PC-3 (cell line): ENCODE measurements at regions not wholly inside any gene's neighbourhood (a gene's known extent, or its start where the extent isn't known, plus 50 kb on each side); places are given as distances from the start of the nearest gene placed in this dataset.

Experiments
- EZH2phosphoT487 ChIP-seq: fragments of 300-600 bp; sonication (generic); IDR thresholded peaks from 2 replicates; pipeline ENCODE4 v1.6.1; 2018; ENCODE audit warnings: mild to moderate bottlenecking, antibody characterized with exemption, low read length, borderline replicate concordance
- TF ChIP-seq, protein P1 (sequence below): fragments of 300-600 bp; sonication (generic); conservative IDR thresholded peaks from 2 replicates; pipeline ENCODE4 v1.5.1; 2017; ENCODE audit warnings: antibody characterized with exemption, low read depth, mild to moderate bottlenecking, low read length

DNA sequence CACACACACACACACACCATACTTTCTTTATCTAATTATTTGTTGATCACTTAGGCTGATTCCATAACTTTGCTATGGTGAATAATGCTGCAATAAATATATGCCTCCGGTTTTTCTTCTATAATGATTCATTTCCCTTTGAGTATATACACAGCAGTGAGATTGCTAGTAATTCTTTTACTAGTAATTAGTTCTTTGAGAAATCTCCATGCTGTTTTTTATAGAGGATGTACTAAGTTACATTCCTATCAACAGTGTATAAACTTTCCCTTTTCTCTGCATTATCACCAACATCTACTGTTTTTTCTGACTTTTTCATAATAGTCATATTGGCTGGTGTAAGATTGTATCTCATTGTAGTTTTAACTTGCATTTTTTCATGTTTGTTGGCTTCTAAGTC is 1405.1 kb downstream of the PCDH9 start:
- TF ChIP-seq, protein P1, sequence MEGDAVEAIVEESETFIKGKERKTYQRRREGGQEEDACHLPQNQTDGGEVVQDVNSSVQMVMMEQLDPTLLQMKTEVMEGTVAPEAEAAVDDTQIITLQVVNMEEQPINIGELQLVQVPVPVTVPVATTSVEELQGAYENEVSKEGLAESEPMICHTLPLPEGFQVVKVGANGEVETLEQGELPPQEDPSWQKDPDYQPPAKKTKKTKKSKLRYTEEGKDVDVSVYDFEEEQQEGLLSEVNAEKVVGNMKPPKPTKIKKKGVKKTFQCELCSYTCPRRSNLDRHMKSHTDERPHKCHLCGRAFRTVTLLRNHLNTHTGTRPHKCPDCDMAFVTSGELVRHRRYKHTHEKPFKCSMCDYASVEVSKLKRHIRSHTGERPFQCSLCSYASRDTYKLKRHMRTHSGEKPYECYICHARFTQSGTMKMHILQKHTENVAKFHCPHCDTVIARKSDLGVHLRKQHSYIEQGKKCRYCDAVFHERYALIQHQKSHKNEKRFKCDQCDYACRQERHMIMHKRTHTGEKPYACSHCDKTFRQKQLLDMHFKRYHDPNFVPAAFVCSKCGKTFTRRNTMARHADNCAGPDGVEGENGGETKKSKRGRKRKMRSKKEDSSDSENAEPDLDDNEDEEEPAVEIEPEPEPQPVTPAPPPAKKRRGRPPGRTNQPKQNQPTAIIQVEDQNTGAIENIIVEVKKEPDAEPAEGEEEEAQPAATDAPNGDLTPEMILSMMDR = no peak
- TF ChIP-seq EZH2phosphoT487 = no peak
